IPS-15b (cell line): ENCODE measurements at regions not wholly inside any gene's neighbourhood (a gene's known extent, or its start where the extent isn't known, plus 50 kb on each side); places are given as distances from the start of the nearest gene placed in this dataset.

Experiments
- H3K27me3 ChIP-seq: one replicate; pipeline ENCODE4 v1.6.1; 2013; ENCODE audit warnings: low read length; ENCODE audit not compliant: control insufficient read depth, insufficient read depth
- H3K36me3 ChIP-seq: one replicate; pipeline ENCODE4 v1.6.1; 2013; ENCODE audit warnings: low read length; ENCODE audit not compliant: control insufficient read depth, insufficient read depth
- H3K4me1 ChIP-seq: one replicate; pipeline ENCODE4 v1.6.1; 2013; ENCODE audit warnings: mild to moderate bottlenecking, low read length; ENCODE audit not compliant: control insufficient read depth, insufficient read depth
- H3K4me3 ChIP-seq: one replicate; pipeline ENCODE4 v1.5.1; 2013; ENCODE audit warnings: low read depth, low read length
- H3K9ac ChIP-seq: one replicate; pipeline ENCODE4 v1.6.1; 2013; ENCODE audit warnings: low read depth, mild to moderate bottlenecking, low read length
- H3K9me3 ChIP-seq: one replicate; pipeline ENCODE4 v1.6.1; 2013; ENCODE audit warnings: mild to moderate bottlenecking, low read length; ENCODE audit not compliant: control insufficient read depth, insufficient read depth

GRCh38 chr1:5396593-5396992 is 595.6 kb downstream of the NPHP4 start:
- H3K4me3 ChIP-seq: no peak overlapping the region
- no peaks in the 10 kb centered on the region for H3K27me3 ChIP-seq
- no peaks in the 10 kb centered on the region for H3K9me3 ChIP-seq
- no peak overlapping the region for H3K9ac ChIP-seq
- H3K36me3 ChIP-seq: no peaks in the 10 kb centered on the region
- H3K4me1 ChIP-seq: no peaks in the 10 kb centered on the region

GRCh38 chr1:5394111-5394510 is 598.1 kb downstream of the NPHP4 start:
- no peak overlapping the region for H3K4me3 ChIP-seq
- H3K9me3 ChIP-seq: no peaks in the 10 kb centered on the region
- H3K4me1 ChIP-seq: no peaks in the 10 kb centered on the region

GRCh38 chr1:5393603-5394002 is 598.6 kb downstream of the NPHP4 start:
- Histone ChIP-seq H3K9ac (no peak overlapping the region), H3K9me3 (no peaks in the 10 kb centered on the region), H3K4me3 (no peak overlapping the region), H3K27me3 (no peaks in the 10 kb centered on the region), H3K36me3 (no peaks in the 10 kb centered on the region), H3K4me1 (no peaks in the 10 kb centered on the region)

More at GRCh38 chr1:5394111-5394510, 598.1 kb downstream of the NPHP4 start:
- H3K9ac ChIP-seq: no peak overlapping the region
- H3K27me3 ChIP-seq: no peaks in the 10 kb centered on the region
- H3K36me3 ChIP-seq: no peaks in the 10 kb centered on the region

- H3K4me1 ChIP-seq: no peaks in the 10 kb centered on the region
- no peak overlapping the region for H3K4me3 ChIP-seq
- no peaks in the 10 kb centered on the region for H3K27me3 ChIP-seq
- H3K36me3 ChIP-seq: no peaks in the 10 kb centered on the region
- H3K9ac ChIP-seq: no peak overlapping the region
- no peaks in the 10 kb centered on the region for H3K9me3 ChIP-seq
Observed at GRCh38 chr1:5393146-5393545, 599.1 kb downstream of the NPHP4 start.

GRCh38 chr1:5391725-5392124 is 600.5 kb downstream of the NPHP4 start:
- Histone ChIP-seq H3K4me3 (no peak overlapping the region), H3K36me3 (no peaks in the 10 kb centered on the region), H3K27me3 (no peaks in the 10 kb centered on the region), H3K4me1 (no peaks in the 10 kb centered on the region), H3K9me3 (no peaks in the 10 kb centered on the region), H3K9ac (no peak overlapping the region)

GRCh38 chr1:5390504-5390903 is 601.7 kb downstream of the NPHP4 start:
- no peaks in the 10 kb centered on the region for H3K27me3 ChIP-seq
- no peak overlapping the region for H3K4me3 ChIP-seq

GRCh38 chr1:5389101-5389885 is 602.9 kb downstream of the NPHP4 start:
- Histone ChIP-seq H3K36me3 (no peaks in the 10 kb centered on the region), H3K9me3 (no peaks in the 10 kb centered on the region), H3K9ac (no peak overlapping the region), H3K27me3 (no peaks in the 10 kb centered on the region), H3K4me1 (no peaks in the 10 kb centered on the region), H3K4me3 (no peak overlapping the region)

More at GRCh38 chr1:5390504-5390903, 601.7 kb downstream of the NPHP4 start:
- no peaks in the 10 kb centered on the region for H3K4me1 ChIP-seq
- no peaks in the 10 kb centered on the region for H3K9me3 ChIP-seq
- H3K36me3 ChIP-seq: no peaks in the 10 kb centered on the region
- no peak overlapping the region for H3K9ac ChIP-seq

- H3K9me3 ChIP-seq: no peaks in the 10 kb centered on the region
Observed at GRCh38 chr1:5388622-5389021, 603.6 kb downstream of the NPHP4 start.

GRCh38 chr1:5386371-5386770 is 605.9 kb downstream of the NPHP4 start:
- Histone ChIP-seq H3K9ac (no peak overlapping the region), H3K27me3 (no peaks in the 10 kb centered on the region), H3K4me3 (no peak overlapping the region), H3K9me3 (no peaks in the 10 kb centered on the region), H3K4me1 (no peaks in the 10 kb centered on the region), H3K36me3 (no peaks in the 10 kb centered on the region)

More at GRCh38 chr1:5388622-5389021, 603.6 kb downstream of the NPHP4 start:
- Histone ChIP-seq H3K36me3 (no peaks in the 10 kb centered on the region), H3K4me3 (no peak overlapping the region), H3K9ac (no peak overlapping the region), H3K4me1 (no peaks in the 10 kb centered on the region), H3K27me3 (no peaks in the 10 kb centered on the region)

GRCh38 chr1:5385956-5386355 is 606.3 kb downstream of the NPHP4 start:
- H3K9me3 ChIP-seq: no peaks in the 10 kb centered on the region
- H3K4me1 ChIP-seq: no peaks in the 10 kb centered on the region
- H3K9ac ChIP-seq: no peak overlapping the region
- H3K4me3 ChIP-seq: no peak overlapping the region
- no peaks in the 10 kb centered on the region for H3K36me3 ChIP-seq
- H3K27me3 ChIP-seq: no peaks in the 10 kb centered on the region

GRCh38 chr1:5385096-5385799 is 607.0 kb downstream of the NPHP4 start:
- Histone ChIP-seq H3K4me3 (no peak overlapping the region), H3K27me3 (no peaks in the 10 kb centered on the region), H3K9ac (no peak overlapping the region), H3K36me3 (no peaks in the 10 kb centered on the region), H3K9me3 (no peaks in the 10 kb centered on the region), H3K4me1 (no peaks in the 10 kb centered on the region)

GRCh38 chr1:5381491-5381890 is 610.7 kb downstream of the NPHP4 start:
- no peaks in the 10 kb centered on the region for H3K4me1 ChIP-seq
- H3K9ac ChIP-seq: no peak overlapping the region
- no peaks in the 10 kb centered on the region for H3K27me3 ChIP-seq
- H3K4me3 ChIP-seq: no peak overlapping the region
- H3K36me3 ChIP-seq: no peaks in the 10 kb centered on the region
- no peaks in the 10 kb centered on the region for H3K9me3 ChIP-seq
